Glutamatergic neuron (in vitro differentiated cells): ENCODE measurements at regions not wholly inside any gene's neighbourhood (a gene's known extent, or its start where the extent isn't known, plus 50 kb on each side); places are given as distances from the start of the nearest gene placed in this dataset.

ENCODE experiments used
- DNase-seq: peaks from one replicate; pipeline ENCODE4 v3.0.0; 2022
- H3K27ac Mint-ChIP-seq: one replicate; pipeline ENCODE4 v1.8.0; 2020; ENCODE audit warnings: mild to moderate bottlenecking, mixed read lengths, inconsistent platforms; ENCODE audit not compliant: unreplicated experiment
- H3K27me3 Mint-ChIP-seq: one replicate; pipeline ENCODE4 v1.8.0; 2020; ENCODE audit warnings: mild to moderate bottlenecking, moderate library complexity, mixed read lengths, inconsistent platforms; ENCODE audit not compliant: unreplicated experiment
- H3K36me3 Mint-ChIP-seq: one replicate; pipeline ENCODE4 v1.8.0; 2020; ENCODE audit warnings: mild to moderate bottlenecking, mixed read lengths, inconsistent platforms; ENCODE audit not compliant: unreplicated experiment
- H3K4me1 Mint-ChIP-seq: one replicate; pipeline ENCODE4 v1.8.0; 2020; ENCODE audit warnings: mild to moderate bottlenecking, low read depth, mixed read lengths, inconsistent platforms; ENCODE audit not compliant: unreplicated experiment
- H3K4me3 Mint-ChIP-seq: one replicate; pipeline ENCODE4 v1.8.0; 2020; ENCODE audit warnings: mild to moderate bottlenecking, mixed read lengths, inconsistent platforms; ENCODE audit not compliant: unreplicated experiment
- H3K9me3 Mint-ChIP-seq: one replicate; pipeline ENCODE4 v1.8.0; 2020; ENCODE audit warnings: mild to moderate bottlenecking, moderate library complexity, mixed read lengths, inconsistent platforms; ENCODE audit not compliant: unreplicated experiment
- TF ChIP-seq, protein P1 (sequence below): fragments of 200-600 bp; sonication (generic); IDR thresholded peaks from one replicate; pipeline ENCODE4 v1.5.0; 2021; ENCODE audit not compliant: partially characterized antibody, unreplicated experiment

DNA sequence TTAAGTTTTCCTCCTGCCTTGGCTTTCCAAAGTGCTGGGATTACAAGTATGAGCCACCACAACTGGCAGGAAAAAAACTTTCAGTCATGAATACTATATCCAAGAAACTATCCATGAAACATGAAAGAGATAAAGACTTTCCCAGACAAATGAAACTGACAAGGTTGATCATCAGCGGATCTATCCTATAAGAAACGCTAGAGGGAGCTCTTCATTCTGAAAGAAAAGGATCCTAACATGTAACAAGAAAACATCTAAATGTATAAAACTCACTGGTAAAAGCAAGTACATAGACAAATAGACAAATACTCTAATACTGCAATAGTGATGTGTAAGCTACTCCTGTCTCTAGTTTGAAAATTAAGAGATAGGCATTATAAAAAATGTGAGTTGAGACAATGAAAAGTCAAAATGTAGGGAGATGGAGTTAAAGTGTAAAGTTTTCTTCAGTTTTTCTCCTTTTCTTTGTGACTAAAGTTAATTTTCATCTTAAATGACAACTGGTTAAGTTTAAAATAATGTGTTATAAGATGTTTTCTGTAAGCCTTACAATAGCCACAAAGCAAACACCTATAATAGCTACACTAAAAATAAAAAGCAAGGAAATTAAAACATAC, 79.6 kb upstream of the TEKT1 start:
- no peaks in the 10 kb centered on the region for H3K27me3 Mint-ChIP-seq
- DNase-seq = no peak
- no peak overlapping the region for H3K27ac Mint-ChIP-seq
- no peaks in the 10 kb centered on the region for H3K36me3 Mint-ChIP-seq
- H3K4me1 Mint-ChIP-seq = no peaks in the 10 kb centered on the region
- TF ChIP-seq, protein P1, sequence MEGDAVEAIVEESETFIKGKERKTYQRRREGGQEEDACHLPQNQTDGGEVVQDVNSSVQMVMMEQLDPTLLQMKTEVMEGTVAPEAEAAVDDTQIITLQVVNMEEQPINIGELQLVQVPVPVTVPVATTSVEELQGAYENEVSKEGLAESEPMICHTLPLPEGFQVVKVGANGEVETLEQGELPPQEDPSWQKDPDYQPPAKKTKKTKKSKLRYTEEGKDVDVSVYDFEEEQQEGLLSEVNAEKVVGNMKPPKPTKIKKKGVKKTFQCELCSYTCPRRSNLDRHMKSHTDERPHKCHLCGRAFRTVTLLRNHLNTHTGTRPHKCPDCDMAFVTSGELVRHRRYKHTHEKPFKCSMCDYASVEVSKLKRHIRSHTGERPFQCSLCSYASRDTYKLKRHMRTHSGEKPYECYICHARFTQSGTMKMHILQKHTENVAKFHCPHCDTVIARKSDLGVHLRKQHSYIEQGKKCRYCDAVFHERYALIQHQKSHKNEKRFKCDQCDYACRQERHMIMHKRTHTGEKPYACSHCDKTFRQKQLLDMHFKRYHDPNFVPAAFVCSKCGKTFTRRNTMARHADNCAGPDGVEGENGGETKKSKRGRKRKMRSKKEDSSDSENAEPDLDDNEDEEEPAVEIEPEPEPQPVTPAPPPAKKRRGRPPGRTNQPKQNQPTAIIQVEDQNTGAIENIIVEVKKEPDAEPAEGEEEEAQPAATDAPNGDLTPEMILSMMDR = peak; percentile 75
- no peak overlapping the region for H3K4me3 Mint-ChIP-seq
- H3K9me3 Mint-ChIP-seq = peaks cover 3% of the 10 kb centered on the region

DNA sequence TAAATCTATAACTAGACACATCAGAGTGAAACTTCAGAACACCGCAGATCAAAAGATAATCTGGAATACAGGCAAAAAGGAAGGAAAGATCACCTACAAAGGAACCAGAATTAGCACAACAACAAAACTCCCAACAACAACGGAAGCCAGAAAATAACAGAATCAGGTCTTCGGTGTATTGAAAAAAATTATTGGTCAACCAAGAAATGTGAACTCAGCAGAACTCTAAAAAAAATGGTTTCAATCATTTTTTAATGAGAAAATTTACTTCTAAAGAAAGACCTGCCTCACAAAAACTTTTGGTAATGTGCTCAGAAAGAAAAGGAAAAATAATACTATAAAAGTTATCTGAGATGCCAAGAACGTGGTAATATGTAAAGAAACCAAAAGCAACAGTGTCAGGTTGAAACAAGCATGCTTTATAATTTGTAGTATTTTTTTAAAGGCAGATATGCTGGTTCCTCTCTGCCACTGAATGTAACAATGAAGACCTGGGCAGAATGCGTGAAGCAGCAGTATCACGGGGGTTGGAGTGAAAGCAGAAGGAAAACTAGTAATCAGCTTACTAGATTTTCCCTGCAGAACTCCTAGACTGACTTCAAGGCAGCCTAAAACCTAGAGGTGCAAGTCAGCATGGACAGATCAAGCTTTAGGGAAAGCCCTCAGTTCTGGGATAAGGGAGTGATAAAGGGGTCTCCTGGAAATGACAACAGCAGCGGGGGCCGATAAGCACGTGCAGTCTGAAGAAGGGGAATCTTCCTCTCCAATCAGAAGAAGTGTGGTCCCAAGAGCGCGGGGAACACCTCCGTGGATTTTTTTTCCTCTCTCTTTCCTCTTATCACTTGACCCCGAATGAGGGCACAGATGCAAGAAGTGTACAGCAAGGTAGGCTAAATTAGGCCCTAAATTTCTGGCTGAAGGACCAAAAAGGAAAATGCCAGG, 80.9 kb upstream of the TEKT1 start:
- Mint-ChIP-seq H3K4me3 (no peak overlapping the region), H3K9me3 (peaks cover 3% of the 10 kb centered on the region), H3K27me3 (no peaks in the 10 kb centered on the region), H3K36me3 (no peaks in the 10 kb centered on the region), H3K4me1 (no peaks in the 10 kb centered on the region), H3K27ac (no peak overlapping the region)
- no peak for DNase-seq
- TF ChIP-seq, protein P1 = no peak

DNA sequence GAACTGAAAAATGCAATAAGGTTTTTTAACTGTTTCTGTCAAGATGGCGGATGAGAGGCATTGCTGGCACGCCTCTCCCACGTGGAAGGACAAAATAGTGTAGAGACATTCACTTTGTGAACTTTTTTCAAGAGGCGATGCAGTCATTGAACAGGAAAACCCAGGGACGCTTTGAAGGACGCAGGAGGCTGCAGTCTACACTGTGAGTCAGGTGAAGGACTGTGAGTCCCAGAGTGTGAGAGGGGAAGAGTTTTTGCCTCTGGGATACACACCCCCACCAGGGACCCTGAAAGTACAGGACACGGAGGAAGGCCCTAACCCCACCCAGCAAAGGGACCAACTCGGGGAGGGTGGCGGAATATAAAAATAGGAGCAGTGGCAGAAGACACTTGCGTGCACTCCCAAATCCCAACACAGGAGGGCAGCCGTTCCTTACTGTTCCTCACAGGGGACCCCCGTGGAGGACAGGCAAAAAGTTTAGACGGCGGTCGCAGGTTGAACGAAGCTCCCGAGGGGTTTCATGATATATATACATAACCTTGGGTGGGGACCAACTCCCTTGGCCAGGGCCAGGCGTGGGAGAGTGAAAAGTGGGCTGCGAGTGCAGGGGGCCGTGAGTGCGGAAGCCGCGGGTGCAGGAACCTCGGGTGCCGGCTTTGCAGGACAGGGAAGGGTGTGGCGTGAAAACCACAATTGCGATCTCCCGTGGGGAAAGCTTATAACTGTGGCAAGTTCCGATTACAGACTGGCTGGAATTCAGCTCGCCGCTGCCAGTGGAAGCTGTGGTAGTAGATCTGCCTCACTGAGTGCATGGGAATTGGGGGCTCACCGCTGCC, 82.0 kb upstream of the ALOX12 start:
- H3K27ac Mint-ChIP-seq = no peak overlapping the region
- no peaks in the 10 kb centered on the region for H3K36me3 Mint-ChIP-seq
- TF ChIP-seq, protein P1 = peak; percentile 74
- peak; percentile 80 for DNase-seq
- peaks cover 1% of the 10 kb centered on the region for H3K27me3 Mint-ChIP-seq
- H3K9me3 Mint-ChIP-seq = peaks cover 3% of the 10 kb centered on the region
- H3K4me3 Mint-ChIP-seq = no peak overlapping the region
- no peaks in the 10 kb centered on the region for H3K4me1 Mint-ChIP-seq

DNA sequence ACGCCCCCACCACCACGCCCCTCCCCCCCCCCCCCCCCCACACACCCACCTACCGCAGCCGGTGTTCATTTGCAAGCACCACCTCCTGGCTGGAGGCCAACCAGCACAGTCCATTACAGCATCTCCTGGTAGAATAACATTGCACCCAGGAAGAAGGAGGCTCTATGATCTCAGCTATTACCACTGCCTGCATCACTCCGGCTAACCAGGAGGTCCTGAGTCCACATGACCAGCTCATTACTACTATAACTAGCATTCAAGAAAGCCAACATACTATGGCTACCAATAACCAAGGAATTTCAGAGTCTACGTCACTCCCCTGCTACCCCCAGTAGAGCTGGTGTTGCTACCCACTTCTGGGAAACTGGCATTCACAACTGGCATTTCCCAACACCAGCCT, 81.1 kb upstream of the ALOX12 start:
- TF ChIP-seq, protein P1 = no peak
- Mint-ChIP-seq H3K27me3 (peaks cover 1% of the 10 kb centered on the region), H3K36me3 (no peaks in the 10 kb centered on the region), H3K4me1 (no peaks in the 10 kb centered on the region), H3K27ac (no peak overlapping the region), H3K9me3 (peaks cover 3% of the 10 kb centered on the region), H3K4me3 (no peak overlapping the region)
- DNase-seq = no peak
